ENCODE measurements at regions not wholly inside any gene's neighbourhood (a gene's known extent, or its start where the extent isn't known, plus 50 kb on each side); places are given as distances from the start of the nearest gene placed in this dataset.

DNA sequence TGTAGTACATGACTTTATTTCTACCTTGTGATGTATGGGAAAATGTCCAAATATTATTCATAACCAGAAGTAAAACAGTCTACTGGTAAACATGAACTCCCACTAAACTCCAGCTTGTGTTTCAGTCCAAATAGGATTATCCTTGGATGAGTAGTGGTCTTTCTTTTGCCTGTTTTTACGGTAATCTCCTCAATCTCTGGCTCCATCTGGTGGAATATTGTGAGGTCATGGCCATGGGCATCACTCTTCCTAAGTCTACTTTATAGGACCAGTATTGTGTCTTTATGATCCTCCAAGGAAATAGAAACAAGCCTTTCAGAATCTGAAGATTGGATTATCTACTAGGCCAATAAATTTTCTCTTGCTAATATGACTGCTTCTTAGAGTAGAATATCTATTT lies 505.0 kb downstream of the BMP2 start:
- TF ChIP-seq CTCF (IDR thresholded peaks at IDR 0.05) (no peak), POLR2AphosphoS5 (IDR thresholded peaks at IDR 0.05) (no peak), POLR2A (IDR thresholded peaks at IDR 0.05) (no peak)
